AG08396 (cell line): ENCODE measurements at regions not wholly inside any gene's neighbourhood (a gene's known extent, or its start where the extent isn't known, plus 50 kb on each side); places are given as distances from the start of the nearest gene placed in this dataset.
"Not testable (repeated sequence)": the region's sequence is repeated elsewhere in the genome, so short reads cannot be mapped to it uniquely, and the experiment has no call there.

Source experiments
- DNase-seq: peaks from one replicate; pipeline ENCODE4 v3.0.0; 2012; ENCODE audit warnings: low spot score, mixed read lengths

GRCh38 chr13:44814161-44814560, 175.1 kb downstream of the NUFIP1 start:
- no peak for DNase-seq

GRCh38 chr13:44812818-44813217, 176.5 kb downstream of the NUFIP1 start:
- no peak for DNase-seq

GRCh38 chr13:44810061-44810840, 179.0 kb downstream of the NUFIP1 start:
- no peak for DNase-seq

GRCh38 chr13:44809190-44809589, 180.1 kb downstream of the NUFIP1 start:
- no peak for DNase-seq

- no peak for DNase-seq
These were observed 181.1 kb downstream of the NUFIP1 start for GRCh38 chr13:44808185-44808584.

- DNase-seq = no peak
These were observed 181.7 kb downstream of the NUFIP1 start for GRCh38 chr13:44807449-44808034.

- DNase-seq = no peak
These were observed 182.4 kb downstream of the NUFIP1 start for GRCh38 chr13:44806826-44807225.

- DNase-seq = no peak
These were observed 183.7 kb downstream of the NUFIP1 start for GRCh38 chr13:44805585-44805984.

GRCh38 chr13:44803390-44803789, 185.9 kb downstream of the NUFIP1 start:
- DNase-seq = no peak

- no peak for DNase-seq
These were observed 186.8 kb downstream of the NUFIP1 start for GRCh38 chr13:44802491-44802890.

GRCh38 chr13:44801990-44802389, 187.3 kb downstream of the NUFIP1 start:
- DNase-seq = peak; percentile 82

- DNase-seq = no peak
These were observed 188.6 kb downstream of the NUFIP1 start for GRCh38 chr13:44800626-44801025.

- no peak for DNase-seq
These were observed 191.6 kb downstream of the NUFIP1 start for GRCh38 chr13:44797685-44798084.

GRCh38 chr13:44796597-44797490, 192.4 kb downstream of the NUFIP1 start:
- no peak for DNase-seq

GRCh38 chr13:44796039-44796438, 193.2 kb downstream of the NUFIP1 start:
- DNase-seq = not testable (repeated sequence)

- no peak for DNase-seq
These were observed 194.1 kb downstream of the NUFIP1 start for GRCh38 chr13:44795176-44795575.

- DNase-seq = no peak
These were observed 197.2 kb downstream of the NUFIP1 start for GRCh38 chr13:44792096-44792495.

GRCh38 chr13:44790289-44790688, 199.0 kb downstream of the NUFIP1 start:
- no peak for DNase-seq

- DNase-seq = no peak
These were observed 201.7 kb downstream of the NUFIP1 start for GRCh38 chr13:44787617-44788016.

- no peak for DNase-seq
These were observed 202.5 kb downstream of the NUFIP1 start for GRCh38 chr13:44786756-44787155.

GRCh38 chr13:44785401-44785800, 203.9 kb downstream of the NUFIP1 start:
- no peak for DNase-seq

- DNase-seq = no peak
These were observed 204.6 kb downstream of the NUFIP1 start for GRCh38 chr13:44784708-44785080.
